CD4-positive, alpha-beta T cell treated with Interleukin-4 for 1 hour (primary cell): ENCODE measurements at regions not wholly inside any gene's neighbourhood (a gene's known extent, or its start where the extent isn't known, plus 50 kb on each side); places are given as distances from the start of the nearest gene placed in this dataset.

Source experiments
- DNase-seq, 2 donors: peaks; one replicate each; pipeline ENCODE4 v3.0.0-alpha.2; 2020 to 2022

DNA sequence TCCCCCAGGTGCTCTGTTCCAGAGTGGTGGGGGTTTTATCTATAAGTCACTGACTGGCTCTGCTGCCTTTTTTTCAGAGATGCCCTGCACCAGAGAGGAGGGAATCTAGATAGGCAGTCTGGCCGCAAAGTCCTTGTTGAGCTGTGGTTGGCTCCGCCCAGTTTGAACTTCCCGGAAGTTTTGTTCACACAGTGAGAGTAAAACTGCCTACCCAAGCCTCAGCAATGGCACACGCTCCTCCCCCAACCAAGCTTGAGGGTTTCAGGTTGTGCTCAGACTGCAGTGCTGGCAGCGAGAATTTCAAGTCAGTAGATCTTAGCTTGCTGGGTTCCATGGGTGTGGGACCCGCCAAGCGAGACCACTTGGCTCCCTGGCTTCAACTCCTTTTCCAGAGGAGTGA is 1428.6 kb downstream of the MAT2B start:
- no peak for DNase-seq

DNA sequence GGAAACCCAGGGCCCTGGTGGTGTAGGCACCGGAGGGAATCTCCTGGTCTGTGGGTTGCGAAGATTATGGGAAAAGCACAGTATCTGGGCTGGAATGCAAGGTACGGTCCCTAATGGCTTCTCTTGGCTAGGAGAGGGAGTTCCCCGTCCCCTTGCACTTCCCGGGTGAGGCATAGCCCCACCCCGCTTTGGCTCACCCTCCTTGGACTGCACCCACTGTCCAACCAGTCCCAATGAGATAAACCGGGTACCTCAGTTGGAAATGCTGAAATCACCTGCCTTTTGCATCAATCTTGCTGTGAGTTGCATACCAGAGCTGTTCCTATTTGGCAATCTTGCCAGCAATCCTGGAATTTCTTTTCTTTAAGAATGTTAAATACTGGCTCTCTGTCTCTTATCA is 1429.1 kb downstream of the MAT2B start:
- DNase-seq: no peak

DNA sequence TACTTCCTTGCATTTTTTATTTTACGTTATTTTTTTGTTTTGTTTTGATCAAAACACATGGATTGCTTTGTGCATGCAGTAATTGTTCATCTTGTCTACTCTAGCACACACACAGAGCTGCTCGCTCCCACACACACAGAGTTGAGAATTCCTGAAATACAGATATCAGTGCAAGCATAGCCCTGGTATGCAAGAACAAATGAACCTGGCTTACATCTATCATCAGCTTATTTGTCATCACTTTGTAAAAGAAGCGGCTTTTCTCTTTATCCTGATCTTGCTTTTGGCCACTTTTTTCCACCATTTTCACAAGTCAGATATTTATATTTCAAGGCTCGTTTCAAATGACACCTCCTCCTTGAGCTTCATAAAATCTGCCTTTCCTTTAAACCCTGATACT is 1435.7 kb downstream of the MAT2B start:
- DNase-seq: no peak

DNA sequence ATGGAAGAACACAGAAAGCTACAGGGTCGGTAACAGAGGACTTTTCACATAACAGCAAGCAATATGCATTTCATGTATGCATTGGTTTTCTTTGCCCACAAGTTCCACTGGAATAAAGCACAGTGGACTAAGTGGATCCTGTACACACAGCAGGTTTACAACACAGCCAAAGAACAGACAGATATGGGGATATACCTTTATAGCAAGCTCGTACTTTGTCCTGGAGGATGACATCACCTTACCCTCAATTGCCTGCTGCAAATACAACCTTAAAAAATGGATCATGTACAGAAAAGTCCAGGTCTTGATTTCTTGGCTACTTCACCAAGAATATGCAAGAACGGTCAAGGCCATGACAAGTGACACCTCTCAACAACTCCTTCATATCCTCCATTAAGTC is 1445.5 kb downstream of the MAT2B start:
- DNase-seq: no peak

DNA sequence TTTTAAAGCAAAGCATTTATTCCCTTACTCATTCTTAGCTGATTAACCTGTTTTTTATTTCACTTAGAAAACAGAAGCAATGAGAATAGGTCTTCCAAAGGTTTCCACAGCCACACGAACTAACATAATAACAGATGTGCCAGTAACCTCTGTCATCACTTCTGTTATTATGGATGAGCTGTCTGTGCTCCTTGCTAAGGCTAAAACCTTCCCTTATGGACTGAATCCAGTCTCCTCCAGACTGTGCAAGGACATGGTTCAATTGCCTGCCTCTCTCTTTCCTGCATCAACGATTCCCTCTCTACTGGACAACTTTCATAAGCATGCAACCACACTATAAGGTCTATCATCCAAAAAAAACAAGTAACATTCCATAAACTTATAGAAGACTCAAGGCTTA is 1446.2 kb downstream of the MAT2B start:
- no peak for DNase-seq

DNA sequence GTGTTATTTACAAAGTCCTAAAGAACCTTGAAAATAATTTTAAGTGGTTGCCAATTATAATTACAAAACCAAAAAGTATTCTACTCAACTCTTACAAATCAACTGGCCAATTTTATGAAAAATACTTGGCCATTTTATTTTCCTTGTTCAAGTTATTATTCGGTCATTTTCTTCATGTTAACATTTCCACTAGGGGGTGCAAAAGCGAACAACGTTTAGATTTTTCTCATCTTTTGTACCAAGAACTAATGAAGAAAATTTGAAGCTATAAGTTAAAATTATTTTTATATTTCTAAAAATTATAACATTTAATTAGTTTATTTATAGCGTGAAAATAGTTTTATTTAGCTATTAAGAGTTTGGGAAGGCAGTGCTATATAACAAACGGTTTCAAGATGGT is 1453.3 kb downstream of the MAT2B start:
- no peak for DNase-seq

DNA sequence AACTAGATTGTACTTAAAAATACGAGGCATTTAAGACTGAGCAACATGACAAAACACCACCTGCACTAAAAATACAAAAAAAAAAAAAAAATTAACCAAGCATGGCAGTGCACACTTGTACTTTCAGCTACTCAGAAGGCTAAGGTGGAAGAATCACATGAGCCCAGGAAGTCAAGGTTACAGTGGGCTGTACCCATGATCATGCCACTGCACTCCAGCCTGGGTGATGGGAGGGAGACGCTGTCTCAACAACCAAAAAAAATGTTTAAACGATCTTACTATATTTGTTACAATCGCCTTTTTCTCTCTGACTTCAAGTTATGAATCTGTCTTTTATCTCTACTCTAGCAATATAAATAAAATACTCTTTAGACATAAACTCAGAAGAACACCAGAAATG is 1454.3 kb downstream of the MAT2B start:
- no peak for DNase-seq

DNA sequence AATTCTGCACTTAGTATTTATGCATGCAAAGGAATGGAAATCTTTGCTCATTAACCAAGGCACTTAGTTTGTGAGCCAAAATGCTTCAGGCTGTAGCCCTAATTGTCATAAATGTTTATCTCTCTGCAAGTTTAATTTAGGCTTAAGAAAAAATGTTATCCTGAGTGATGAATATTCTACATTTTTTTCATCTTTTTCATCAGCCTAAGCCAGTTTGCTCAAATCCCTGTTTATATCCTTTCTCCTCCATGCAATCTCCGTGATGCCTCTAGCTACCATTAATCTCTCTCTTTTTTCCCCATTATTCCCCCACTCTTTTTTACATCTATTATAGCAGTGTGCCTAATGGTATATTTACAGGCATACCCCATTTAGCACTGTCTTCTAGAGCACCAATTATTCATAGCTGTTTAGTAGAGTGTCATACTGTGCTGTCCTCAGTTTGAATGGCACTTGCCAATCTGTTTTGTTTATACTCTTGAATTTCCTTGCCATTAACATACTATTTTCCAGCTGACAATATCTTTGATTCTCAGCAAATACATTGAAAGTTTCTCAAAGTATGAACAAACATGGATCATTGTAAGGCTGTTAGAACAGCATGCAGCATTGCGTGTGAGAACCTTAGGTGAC is 1457.0 kb downstream of the MAT2B start:
- DNase-seq: no peak

DNA sequence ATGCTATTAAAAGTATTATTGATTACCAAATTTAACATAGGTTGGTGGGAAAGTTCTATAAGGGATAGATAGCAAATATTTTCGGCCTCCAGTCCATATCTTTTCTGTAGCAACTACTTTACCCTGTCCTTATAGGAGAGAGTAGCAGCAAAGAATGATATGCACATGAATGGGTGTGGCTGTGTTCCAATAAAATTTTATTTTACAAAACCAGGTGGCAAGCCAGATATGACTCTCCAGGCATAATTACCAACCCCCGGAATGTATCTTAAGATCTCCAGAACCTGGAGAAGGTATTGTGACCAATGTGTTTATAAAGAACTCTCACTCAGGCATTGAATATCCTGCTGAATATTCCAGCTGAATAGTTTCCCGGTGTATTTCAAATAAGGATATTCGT is 1461.2 kb downstream of the MAT2B start:
- no peak for DNase-seq

DNA sequence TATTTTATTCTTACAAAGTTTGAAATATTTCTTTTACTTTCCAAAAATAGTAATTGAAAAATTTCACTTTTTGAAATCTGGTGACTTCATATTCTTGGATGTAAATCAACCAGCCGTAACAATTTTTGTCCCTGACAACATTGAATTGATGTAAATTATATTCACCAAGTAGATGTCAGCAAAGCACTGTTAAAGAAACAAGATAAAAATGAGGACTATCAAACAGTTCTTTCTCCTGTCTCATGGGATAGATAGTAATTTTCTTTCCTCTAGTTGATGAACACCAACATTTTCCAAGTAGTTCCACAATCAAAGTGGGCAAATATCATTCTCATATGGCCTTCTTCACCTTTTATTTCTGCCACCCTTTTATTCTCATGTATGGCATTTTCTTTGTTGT is 1461.9 kb downstream of the MAT2B start:
- DNase-seq: no peak

DNA sequence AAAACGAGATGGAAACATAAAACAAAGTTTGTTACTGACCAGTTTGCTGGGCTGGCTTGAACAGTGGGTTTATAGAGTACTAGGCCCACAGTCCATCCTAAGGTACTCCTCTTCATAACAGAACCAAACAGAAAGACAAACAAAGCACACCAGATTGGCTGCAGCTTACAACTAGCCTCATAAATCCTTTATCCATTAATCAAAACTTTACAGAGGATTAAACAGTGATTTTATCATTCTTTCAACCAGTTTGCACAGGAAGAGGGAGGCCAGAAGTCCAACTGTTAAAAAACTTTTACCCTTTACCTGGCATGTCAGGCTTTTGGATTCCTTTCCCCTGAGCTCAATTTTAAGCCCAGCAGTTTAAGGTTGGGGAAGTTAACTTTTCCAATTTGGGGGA is 1467.6 kb downstream of the MAT2B start:
- no peak for DNase-seq

DNA sequence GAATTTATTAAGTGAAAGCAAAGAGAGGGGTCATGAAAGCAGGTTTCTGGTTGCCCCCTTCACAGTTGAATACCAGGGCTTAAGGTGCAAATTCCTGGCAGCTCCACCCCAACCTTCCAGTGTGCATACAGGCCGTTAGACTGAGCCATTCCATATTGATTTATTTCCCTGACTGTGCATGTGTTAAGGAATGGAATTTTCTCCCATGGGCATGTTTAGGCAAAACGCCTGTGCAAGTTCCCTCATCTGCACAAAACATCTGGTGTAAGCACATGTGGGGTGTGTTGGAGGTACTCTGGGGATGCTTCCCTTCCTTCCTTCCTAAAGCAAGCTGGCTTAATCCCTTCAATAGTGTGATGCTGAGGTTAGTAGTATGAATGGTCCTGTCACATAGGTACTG is 1470.6 kb downstream of the MAT2B start:
- DNase-seq: no peak

DNA sequence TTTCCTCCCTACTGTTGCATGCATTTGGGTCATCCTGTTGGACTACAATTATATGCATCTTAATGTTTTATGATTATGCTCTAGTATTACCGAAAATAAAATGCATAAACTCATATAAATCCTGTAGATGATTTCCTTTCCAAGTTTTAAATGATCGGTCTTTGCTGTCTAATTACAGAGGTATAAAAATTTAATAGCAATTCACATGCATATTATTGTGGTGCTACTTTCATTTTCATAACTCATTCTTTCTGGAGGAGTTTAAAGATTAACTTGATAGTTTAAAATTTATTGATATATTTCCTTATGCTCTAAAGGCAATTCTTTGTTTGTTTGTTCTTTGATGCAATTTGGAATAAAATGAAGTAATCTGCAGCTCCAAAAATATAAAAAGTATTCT is 1475.1 kb downstream of the MAT2B start:
- no peak for DNase-seq

DNA sequence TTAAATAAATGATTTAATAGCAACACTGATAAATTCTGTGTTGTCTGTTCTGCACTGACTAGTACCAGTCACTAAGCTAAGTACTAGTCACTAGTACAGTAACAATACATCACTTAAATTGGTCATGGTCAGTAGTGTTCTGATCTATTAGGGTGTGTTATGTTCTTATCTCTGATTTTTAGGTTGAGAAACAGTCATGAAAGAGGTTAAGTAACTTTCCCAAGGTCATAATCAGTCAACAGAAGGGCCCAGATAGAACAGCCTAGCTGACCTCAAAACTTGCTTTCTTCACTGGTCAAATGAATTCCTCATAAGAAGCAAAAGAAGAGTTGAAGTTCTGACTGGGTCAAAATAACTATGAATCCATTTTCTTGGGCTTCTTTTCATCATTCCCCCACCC is 1492.7 kb downstream of the MAT2B start:
- DNase-seq: no peak

DNA sequence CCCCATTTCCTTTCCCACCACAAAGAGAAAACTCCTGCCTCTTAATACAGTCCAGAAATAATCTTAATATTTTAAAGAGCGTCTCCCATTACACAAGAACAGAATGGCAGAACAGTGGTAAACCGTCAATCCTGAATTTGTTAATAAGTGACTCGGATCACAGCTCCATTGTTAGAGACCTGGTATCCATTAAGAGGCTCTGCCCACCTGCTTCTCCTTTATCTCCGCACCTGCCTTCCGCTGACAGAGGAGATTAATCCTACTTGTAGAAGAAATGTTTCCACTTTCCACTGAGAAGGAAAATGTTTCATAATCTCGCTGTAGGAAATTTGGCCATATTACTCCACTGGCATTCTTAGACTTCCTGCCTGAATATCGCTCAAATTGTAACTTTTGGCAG is 1493.2 kb downstream of the MAT2B start:
- DNase-seq: no peak

DNA sequence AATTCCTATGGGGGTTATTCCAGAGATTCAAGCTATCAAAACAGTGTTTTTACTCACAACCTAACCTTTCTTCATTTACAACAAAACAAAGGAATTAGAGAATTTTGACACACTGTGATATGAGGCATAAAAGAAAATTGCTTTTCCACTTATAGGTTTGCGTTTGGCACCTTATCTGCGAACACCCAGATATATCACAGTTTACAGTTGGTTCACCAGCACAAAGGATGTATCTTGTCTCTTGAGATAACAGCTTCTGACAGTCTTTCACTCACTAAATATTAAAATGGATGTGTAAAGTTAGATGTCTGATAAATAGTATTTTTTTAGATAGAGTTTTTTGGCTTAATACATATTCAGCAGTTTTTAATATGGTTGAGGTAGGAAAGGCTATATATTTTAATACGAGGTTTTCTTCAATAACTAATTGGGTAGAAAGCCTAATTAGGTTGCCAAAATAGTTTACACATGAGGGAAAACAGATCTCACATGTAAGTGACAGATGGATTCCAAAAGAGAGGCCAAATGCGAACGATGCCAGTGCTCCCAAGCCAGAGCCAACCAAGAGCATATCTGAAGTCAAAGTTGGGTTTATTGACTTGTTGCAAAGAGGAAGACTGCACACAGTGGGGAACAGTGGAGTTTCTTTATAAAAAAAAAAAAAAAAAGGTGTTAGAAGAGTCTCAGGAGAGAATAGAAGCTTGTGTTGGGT is 1495.2 kb downstream of the MAT2B start:
- no peak for DNase-seq

DNA sequence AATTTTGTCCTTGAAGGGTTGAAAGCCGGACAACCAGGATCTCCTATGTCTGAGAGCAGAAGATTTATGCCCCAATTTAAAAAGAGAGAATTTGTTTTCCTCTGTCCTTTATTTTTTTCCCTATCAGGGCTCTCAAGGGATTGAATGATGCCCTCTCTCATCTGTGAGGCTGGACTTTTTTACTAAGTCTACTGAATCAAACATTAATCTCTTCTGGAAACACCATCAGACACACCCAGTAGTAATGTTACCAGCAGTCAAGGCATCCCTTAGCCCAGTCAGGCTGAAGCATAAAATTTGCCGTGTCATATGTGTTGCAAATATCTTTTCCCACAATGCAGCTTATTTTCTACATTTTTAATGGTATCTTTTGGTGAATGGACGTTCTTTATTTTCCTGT is 1497.9 kb downstream of the MAT2B start:
- no peak for DNase-seq

DNA sequence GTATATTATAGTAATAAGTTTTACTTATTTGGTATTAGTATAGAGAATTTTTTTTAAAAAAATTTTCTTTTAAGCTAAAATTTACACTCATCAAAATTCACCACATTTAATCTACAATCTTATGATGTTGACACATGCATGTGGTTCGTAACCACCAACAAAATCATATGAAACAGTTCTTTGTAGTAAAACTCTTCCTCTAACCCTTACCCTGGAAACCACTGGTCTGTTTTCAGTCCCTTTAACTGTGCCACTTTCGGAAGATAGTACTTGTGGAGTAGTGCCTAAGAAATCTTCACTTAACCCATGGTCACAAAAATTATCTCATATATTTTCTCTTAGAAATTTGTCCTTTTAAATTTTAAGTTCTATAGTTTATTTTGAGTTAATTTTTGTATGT is 1498.8 kb downstream of the MAT2B start:
- DNase-seq: no peak

DNA sequence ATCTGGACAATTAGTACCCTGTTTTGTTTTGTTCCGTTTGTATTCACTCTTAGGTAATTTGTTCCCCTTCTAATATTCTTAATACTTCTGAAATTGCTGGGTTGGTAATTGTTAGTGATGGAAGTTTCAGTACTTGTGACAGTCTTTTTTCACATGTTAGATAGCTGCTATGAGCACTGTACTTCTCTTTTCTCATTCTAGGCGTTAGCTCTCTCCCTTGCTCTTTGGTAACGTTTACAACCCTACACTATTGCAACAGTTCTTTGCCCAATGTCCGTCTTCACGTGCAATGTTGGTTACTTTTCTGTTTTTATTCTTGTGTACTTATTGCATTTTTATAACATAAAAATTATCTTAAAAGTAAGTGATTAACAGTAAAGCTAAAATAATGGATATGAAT is 1509.0 kb downstream of the MAT2B start:
- no peak for DNase-seq

DNA sequence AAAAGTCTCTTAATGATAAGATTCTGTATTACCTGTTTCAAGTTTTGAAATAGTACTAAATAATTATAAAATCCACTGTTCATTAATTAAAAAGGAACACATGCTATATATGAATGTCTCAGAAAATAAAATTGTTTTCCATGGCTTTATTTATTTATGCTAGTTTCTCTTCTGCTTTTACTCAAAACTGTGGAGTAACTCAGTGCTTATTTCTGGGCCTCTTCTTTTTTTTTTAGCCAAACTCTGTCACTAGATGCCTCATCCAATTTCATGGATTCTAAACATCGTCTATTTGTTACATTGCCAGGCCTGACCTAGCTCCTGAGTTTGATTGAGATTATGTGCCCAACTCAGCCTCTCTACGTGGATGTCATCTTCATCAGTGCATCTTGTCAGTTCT is 1509.7 kb downstream of the MAT2B start:
- no peak for DNase-seq

DNA sequence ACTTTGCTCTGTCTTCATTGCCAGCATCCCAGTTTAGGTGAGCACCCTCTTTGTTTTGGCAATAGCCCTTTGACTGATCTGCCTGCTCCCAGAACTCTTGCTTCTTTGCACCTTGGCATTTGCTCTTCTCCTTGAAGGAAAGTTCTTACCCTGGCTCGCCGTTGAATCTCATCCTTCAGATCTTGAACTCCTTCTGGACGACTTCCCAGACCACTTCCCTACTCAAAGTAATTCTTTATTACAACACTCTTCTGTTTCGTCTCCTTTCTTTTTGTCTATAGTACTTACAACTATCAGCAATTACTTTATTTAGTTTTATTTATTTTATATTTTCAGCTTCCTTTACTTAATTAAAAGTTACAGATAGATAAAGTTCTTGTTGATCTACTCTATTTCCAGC is 1510.1 kb downstream of the MAT2B start:
- DNase-seq: no peak

DNA sequence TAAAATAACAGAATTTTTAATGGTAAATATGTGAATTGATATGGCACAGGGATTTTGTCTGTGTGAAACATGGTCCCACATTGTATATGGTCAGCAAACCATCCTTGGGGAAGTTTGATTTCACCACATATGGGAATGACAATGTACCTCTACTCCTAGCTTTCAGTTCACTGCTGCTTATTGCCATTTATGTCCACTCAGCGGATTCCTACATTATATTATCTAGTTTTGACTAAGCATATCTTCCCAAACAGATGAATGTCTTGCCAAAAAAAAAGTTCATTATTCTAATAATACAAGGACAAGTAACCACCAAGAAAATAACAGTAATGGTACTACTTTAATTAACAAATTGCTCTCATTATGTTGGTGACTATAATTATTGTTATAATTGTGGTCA is 1521.6 kb downstream of the MAT2B start:
- no peak for DNase-seq

DNA sequence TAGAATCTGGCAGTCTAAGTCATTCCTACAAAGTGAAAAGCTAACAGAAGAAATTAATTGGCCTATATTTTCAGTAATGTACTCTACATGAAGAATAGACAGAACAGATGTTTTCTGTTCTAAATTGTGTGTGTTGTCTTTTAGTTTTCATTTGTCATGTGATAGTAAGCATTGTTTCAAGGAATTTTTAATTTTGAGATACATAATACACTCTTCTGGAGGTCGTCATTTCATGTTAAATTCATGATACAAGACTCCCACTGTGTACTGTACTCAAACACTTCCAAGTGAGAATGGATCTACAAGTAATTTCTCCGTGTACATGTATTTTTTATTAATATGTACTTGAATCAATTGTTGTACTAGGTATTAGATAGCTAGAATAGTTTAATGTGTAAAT is 1522.9 kb downstream of the MAT2B start:
- DNase-seq: no peak

DNA sequence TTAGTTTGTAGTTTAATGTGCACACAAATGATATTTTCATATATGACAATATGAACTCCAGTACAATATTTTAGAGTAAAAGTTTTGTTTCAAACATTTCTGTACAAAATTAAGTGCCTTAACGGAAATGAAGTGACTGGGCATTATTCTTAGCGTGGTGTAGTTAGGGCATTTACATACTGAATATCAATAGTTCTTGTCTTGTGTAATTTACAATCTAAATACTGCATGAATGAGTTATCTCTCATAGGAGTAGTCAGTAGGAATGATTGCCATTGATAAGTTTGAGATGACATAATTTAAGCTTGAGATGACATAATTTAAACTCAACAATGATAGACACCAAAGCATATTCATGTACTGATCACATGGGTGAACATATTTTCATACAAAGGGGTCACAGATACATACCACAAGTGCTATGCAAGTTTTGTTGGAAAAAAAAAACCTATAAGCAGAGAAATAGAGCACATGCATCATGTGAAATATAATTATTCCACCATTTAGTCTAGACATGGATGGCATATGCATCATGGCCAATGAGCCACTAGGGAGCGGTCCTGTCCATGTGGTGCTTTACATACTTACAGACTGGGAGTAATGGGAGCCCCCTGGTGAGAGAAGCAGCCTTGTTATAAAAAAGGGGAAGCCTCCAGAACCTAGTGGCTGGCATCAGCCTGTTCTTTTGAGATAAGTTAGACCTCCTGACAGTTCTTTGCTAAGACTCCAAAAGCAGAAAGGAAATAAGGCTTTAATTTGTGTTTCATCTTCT is 1523.9 kb downstream of the MAT2B start:
- DNase-seq: peak in 1 of 2 donors; percentile 16
